ENCODE measurements at regions not wholly inside any gene's neighbourhood (a gene's known extent, or its start where the extent isn't known, plus 50 kb on each side); places are given as distances from the start of the nearest gene placed in this dataset.
"Not testable (repeated sequence)": the region's sequence is repeated elsewhere in the genome, so short reads cannot be mapped to it uniquely, and the experiment has no call there.

GRCh38 chr1:206256935-206257334 lies 53.6 kb downstream of the SRGAP2 start:
- H3K4me1 ChIP-seq; H3K27me3 ChIP-seq; intact Hi-C loops (cut with DNase I); H3K36me3 ChIP-seq; H3K4me3 ChIP-seq; H3K9ac ChIP-seq (ENCODE audit: low read depth in 2 of 2, low read length in 2 of 2); H3K9me3 ChIP-seq; DNase-seq; H3K27ac ChIP-seq: not testable (repeated sequence)

DNA sequence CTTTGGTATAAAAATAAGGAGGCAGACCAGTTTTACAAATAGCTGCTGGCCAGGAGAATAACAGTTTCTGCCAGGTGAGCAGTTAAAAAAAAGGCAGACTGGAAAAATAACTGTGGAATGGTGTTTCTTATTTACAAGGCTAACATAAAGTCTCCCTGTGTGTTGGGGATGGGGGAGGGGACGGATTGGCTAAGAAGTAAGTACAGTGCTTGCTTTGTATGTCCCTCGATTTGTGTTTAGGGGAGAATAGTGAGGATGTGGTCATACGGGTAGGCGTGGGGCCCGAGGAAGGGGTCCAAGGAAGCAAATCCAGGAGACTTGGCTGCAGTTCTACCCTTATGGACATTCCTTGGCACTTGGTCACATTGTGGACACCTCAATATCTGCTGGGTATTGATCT lies 58.1 kb downstream of the SRGAP2 start:
- H3K4me3 ChIP-seq; intact Hi-C loops (cut with DNase I); DNase-seq: not testable (repeated sequence)

GRCh38 chr1:206262424-206262823 lies 59.1 kb downstream of the SRGAP2 start:
- intact Hi-C loops (cut with DNase I), result not testable (repeated sequence)

More for the DNA sequence above, 58.1 kb downstream of the SRGAP2 start:
- H3K4me1 ChIP-seq; H3K9ac ChIP-seq (ENCODE audit: low read depth in 2 of 2, low read length in 2 of 2); H3K36me3 ChIP-seq; H3K27me3 ChIP-seq; H3K9me3 ChIP-seq; H3K27ac ChIP-seq: not testable (repeated sequence)

DNA sequence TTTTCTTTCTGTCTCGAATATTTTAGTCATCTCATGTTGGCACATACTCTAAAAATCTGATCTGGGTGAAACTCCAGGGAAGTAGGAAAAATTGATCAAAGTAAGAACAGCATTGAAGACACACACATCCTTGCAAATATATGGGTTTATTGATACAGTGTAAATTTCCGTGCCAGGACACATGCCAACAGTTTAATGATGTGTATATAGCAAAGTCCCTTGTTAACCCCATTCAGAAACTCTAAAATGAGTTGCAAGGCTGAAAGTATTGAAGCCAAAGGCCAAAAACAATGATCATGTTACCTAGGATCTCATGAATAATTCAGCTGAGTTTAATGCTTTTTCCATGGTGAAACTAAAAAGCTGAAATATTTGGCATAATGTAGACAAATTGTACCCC lies 61.6 kb downstream of the SRGAP2 start:
- H3K36me3 ChIP-seq; H3K9ac ChIP-seq (ENCODE audit: low read depth in 2 of 2, low read length in 2 of 2); intact Hi-C loops (cut with DNase I): not testable (repeated sequence)

More at GRCh38 chr1:206262424-206262823, 59.1 kb downstream of the SRGAP2 start:
- DNase-seq; H3K9ac ChIP-seq (ENCODE audit: low read depth in 2 of 2, low read length in 2 of 2); H3K27ac ChIP-seq; H3K4me3 ChIP-seq; H3K9me3 ChIP-seq; H3K27me3 ChIP-seq; H3K4me1 ChIP-seq; H3K36me3 ChIP-seq: not testable (repeated sequence)

GRCh38 chr1:206271153-206271552 lies 67.8 kb downstream of the SRGAP2 start:
- H3K9me3 ChIP-seq, H3K27ac ChIP-seq: not testable (repeated sequence)

More for the DNA sequence above, 61.6 kb downstream of the SRGAP2 start:
- H3K4me3 ChIP-seq, H3K27ac ChIP-seq, H3K9me3 ChIP-seq, DNase-seq, H3K27me3 ChIP-seq, H3K4me1 ChIP-seq: not testable (repeated sequence)

GRCh38 chr1:206273104-206273503 lies 69.8 kb downstream of the SRGAP2 start:
- H3K27ac ChIP-seq; H3K36me3 ChIP-seq; H3K9ac ChIP-seq (ENCODE audit: low read depth in 2 of 2, low read length in 2 of 2); intact Hi-C loops (cut with DNase I); H3K9me3 ChIP-seq; H3K4me3 ChIP-seq; H3K27me3 ChIP-seq; H3K4me1 ChIP-seq; DNase-seq: not testable (repeated sequence)

More at GRCh38 chr1:206271153-206271552, 67.8 kb downstream of the SRGAP2 start:
- DNase-seq; intact Hi-C loops (cut with DNase I); H3K27me3 ChIP-seq; H3K4me1 ChIP-seq; H3K36me3 ChIP-seq; H3K9ac ChIP-seq (ENCODE audit: low read depth in 2 of 2, low read length in 2 of 2); H3K4me3 ChIP-seq: not testable (repeated sequence)

DNA sequence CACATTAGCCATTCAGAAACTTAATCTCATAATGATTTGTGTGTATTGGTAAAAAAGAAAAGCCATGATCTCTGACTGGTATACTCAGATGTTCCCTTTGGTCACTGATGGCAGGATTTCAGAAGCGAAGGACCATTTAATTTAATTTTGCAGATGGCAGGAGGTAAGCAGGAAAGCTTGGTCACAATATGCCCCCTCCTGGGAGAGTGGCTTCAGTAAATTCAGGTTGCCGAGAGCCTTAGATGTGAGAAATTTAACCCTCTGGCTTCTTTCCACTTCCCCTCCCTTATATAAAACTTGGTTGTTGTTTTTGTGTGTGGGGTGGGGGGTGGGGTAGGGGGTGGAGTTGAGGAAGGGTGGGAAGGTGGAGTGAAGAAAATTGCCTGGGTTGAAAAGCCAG lies 72.8 kb downstream of the SRGAP2 start:
- H3K9ac ChIP-seq (ENCODE audit: low read depth in 2 of 2, low read length in 2 of 2); H3K9me3 ChIP-seq; H3K27me3 ChIP-seq; H3K4me3 ChIP-seq; H3K27ac ChIP-seq; H3K4me1 ChIP-seq; H3K36me3 ChIP-seq; intact Hi-C loops (cut with DNase I); DNase-seq: not testable (repeated sequence)

GRCh38 chr1:206278683-206279082 lies 75.3 kb downstream of the SRGAP2 start:
- H3K36me3 ChIP-seq; intact Hi-C loops (cut with DNase I); DNase-seq; H3K9me3 ChIP-seq; H3K27me3 ChIP-seq; H3K9ac ChIP-seq (ENCODE audit: low read depth in 2 of 2, low read length in 2 of 2); H3K27ac ChIP-seq; H3K4me1 ChIP-seq; H3K4me3 ChIP-seq: not testable (repeated sequence)

GRCh38 chr1:206280683-206281082 lies 77.3 kb downstream of the SRGAP2 start:
- intact Hi-C loops (cut with DNase I); H3K9me3 ChIP-seq; DNase-seq; H3K4me3 ChIP-seq; H3K27ac ChIP-seq; H3K9ac ChIP-seq (ENCODE audit: low read depth in 2 of 2, low read length in 2 of 2); H3K4me1 ChIP-seq; H3K36me3 ChIP-seq; H3K27me3 ChIP-seq: not testable (repeated sequence)

DNA sequence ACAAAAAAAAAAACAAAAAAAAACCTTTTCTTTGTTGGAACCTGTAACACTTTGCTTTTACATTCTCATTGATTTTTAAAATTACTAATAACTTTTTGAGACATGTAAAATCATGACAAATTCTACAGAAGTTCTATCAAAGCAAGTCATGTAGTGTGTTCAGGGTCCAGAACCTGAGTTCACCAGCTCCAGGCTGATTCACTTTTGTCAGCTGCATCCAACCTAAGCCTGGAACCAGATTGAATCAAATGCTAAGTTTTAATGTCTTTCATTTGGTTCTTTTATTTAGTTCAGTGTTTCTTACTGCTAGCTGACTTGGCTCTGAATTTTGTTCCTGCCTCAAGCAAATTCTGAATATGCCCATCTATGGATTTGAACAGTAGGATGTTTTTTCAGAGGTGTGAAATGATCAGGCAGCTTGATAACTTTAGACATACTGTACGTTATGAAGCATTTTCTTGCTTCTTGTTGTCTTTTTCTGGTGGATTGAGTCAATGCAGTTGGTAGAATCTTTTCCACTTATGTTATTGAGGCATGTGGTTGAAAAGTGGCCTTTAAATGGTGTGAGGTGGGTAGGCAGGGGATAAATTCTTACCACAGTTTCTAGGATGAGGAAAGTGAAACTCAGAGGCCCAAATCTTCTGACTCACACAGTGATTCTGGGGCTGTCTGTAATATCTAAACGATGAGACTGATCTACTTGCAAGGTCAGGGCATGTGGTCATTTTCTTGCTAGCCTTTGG lies 78.7 kb downstream of the SRGAP2 start:
- DNase-seq; H3K27ac ChIP-seq; intact Hi-C loops (cut with DNase I); H3K4me1 ChIP-seq; H3K36me3 ChIP-seq; H3K4me3 ChIP-seq; H3K9me3 ChIP-seq; H3K9ac ChIP-seq (ENCODE audit: low read depth in 2 of 2, low read length in 2 of 2); H3K27me3 ChIP-seq: not testable (repeated sequence)

DNA sequence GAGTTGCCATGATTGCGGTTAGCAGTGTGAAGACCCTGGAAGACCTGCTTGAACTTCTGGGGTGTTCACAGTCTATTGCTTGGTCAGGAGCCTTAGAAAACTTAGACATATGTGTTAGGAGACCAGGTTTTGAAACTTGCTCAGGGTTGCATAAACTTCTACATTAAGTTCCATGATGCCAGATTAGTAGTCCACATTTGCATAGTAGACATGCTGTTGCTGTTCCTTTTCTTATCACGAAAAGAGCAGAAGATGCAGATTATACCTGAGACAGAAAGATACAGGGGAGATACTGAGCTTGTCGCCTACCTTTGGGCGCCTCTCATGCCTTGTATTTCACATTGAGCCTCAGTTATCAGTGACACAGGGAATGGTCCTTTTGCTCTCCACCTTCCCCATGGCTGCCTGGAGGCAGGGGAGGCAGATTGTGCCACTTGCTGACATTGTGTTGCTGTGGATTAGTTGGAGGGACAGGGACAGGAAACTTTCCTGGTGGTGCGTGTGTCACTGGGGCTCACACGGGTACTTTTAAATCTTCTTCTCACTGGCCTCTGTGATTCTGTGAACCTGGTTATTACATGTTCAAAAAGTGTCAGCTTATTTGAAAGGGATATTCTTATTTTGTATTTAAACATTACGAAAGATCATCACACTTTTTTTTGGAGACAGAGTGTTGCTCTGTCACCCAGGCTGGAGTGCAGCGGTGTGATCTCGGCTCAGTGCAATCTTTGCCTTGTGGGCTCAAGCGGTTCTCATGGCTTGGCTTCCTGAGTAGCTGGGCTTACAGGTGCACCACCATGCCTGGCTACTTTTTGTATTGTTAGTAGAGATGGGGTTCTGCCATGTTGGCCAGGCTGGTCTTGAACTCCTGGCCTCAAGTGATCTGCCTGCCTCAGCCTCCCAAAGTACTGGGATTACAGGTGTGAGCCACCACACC lies 82.0 kb downstream of the SRGAP2 start:
- H3K36me3 ChIP-seq; H3K4me1 ChIP-seq; H3K27me3 ChIP-seq; H3K9ac ChIP-seq (ENCODE audit: low read depth in 2 of 2, low read length in 2 of 2); H3K9me3 ChIP-seq; DNase-seq; H3K4me3 ChIP-seq; H3K27ac ChIP-seq; intact Hi-C loops (cut with DNase I): not testable (repeated sequence)

DNA sequence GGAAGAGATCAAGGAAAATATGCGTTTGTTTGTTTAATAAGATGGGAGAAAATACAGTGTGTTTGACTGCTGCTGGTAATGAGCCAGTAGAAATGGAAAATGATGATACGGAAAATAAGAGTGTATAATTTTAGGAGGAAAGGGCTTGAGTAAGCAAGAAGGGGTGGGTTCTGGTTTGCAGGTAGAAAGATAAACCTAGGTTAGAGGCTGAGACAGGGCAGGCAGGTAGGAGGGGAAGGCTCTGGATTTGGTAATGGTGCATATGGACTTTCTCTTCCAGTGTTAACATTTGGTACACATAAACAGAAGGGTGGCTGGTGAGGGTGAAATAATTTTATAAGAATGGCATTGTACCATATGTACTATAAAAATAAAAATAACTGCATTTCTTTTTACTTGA lies 84.4 kb downstream of the SRGAP2 start:
- H3K9ac ChIP-seq (ENCODE audit: low read depth in 2 of 2, low read length in 2 of 2); DNase-seq; H3K9me3 ChIP-seq; H3K4me3 ChIP-seq; H3K27me3 ChIP-seq; H3K36me3 ChIP-seq; intact Hi-C loops (cut with DNase I); H3K4me1 ChIP-seq; H3K27ac ChIP-seq: not testable (repeated sequence)

DNA sequence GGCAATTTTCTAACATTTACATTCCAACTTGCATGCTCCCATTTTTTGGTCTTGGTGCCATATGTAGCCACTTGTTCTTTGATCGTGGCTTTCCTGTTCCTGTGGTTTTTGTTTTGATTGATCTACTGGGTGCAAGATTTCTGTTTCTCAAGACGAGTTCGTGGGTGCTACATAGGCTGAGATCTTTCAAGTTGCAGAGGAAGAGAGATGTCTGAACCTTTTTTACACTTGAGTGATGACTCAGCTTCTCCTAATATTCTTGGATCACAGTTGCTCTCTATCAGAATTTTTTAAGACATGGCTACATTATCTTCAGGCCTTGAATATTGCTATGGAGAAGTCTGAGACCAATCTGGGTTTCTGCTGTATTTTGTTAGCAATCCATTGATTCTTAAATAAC lies 85.1 kb downstream of the SRGAP2 start:
- DNase-seq; H3K9ac ChIP-seq (ENCODE audit: low read depth in 2 of 2, low read length in 2 of 2); intact Hi-C loops (cut with DNase I); H3K4me1 ChIP-seq; H3K4me3 ChIP-seq; H3K27ac ChIP-seq; H3K9me3 ChIP-seq; H3K36me3 ChIP-seq; H3K27me3 ChIP-seq: not testable (repeated sequence)

All from colonic mucosa (tissue), 4 donors.